ENCODE measurements at regions not wholly inside any gene's neighbourhood (a gene's known extent, or its start where the extent isn't known, plus 50 kb on each side); places are given as distances from the start of the nearest gene placed in this dataset.
A peak's percentile ranks its signal among the peaks of the same experiment; 100 is the strongest.

- DNase-seq (ENCODE audit: extremely low spot score, unreplicated experiment) = no peak
- Mint-ChIP-seq H3K4me1 (ENCODE audit: unreplicated experiment) (peaks cover 19% of the 10 kb centered on the region), H3K27me3 (ENCODE audit: unreplicated experiment) (peaks cover 2% of the 10 kb centered on the region), H3K36me3 (ENCODE audit: unreplicated experiment) (no peaks in the 10 kb centered on the region), H3K4me3 (ENCODE audit: unreplicated experiment) (no peak overlapping the region), H3K9me3 (ENCODE audit: unreplicated experiment) (peaks cover 5% of the 10 kb centered on the region), H3K27ac (ENCODE audit: unreplicated experiment) (no peak overlapping the region)
- no peak for TF ChIP-seq CTCF (IDR thresholded peaks at IDR 0.05)
Measured at GRCh38 chr10:110446277-110446676, 51.4 kb upstream of the DUSP5 start.

DNA sequence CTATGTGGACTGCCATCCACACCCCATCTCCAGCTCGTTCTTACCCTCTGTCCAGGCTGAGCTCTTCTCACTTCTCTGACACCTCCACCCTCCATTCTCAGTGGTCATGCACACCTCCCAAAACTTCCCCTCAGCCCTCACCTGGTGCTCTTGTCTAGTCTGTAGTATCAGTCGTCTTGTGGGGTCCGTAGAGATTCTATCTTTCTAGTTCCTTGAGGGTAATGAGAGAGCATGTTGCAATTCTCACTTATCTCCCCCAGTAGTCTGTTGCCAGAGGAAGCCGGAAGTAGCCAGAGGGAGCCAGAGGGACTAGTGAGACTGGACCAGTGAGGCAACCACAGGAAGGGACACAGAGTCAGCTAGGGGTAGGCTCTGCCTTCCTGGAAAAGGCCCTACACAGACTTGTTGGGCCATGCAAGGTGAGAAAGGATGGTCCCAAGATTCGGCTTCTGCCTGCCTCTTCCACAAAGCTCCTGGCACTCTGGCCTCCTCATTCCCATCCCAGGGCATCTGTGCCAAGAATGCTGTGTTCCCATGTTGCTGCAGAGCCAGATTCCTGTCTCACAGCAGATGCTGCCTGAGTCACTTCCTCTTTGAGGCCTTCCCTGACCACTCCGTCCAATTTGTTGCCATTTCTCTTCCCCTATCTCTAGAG is 50.6 kb upstream of the DUSP5 start:
- no peak for DNase-seq (ENCODE audit: extremely low spot score, unreplicated experiment)
- no peaks in the 10 kb centered on the region for H3K36me3 Mint-ChIP-seq (ENCODE audit: unreplicated experiment)
- peaks cover 5% of the 10 kb centered on the region for H3K9me3 Mint-ChIP-seq (ENCODE audit: unreplicated experiment)
- no peak for TF ChIP-seq CTCF (IDR thresholded peaks at IDR 0.05)
- no peak overlapping the region for H3K4me3 Mint-ChIP-seq (ENCODE audit: unreplicated experiment)
- H3K27ac Mint-ChIP-seq (ENCODE audit: unreplicated experiment) = peak overlapping the region; percentile 85
- H3K4me1 Mint-ChIP-seq (ENCODE audit: unreplicated experiment) = peaks cover 14% of the 10 kb centered on the region
- peaks cover 2% of the 10 kb centered on the region for H3K27me3 Mint-ChIP-seq (ENCODE audit: unreplicated experiment)

- no peak for TF ChIP-seq CTCF (IDR thresholded peaks at IDR 0.05)
- Mint-ChIP-seq H3K4me1 (ENCODE audit: unreplicated experiment) (peaks cover 11% of the 10 kb centered on the region), H3K9me3 (ENCODE audit: unreplicated experiment) (peaks cover 5% of the 10 kb centered on the region), H3K27me3 (ENCODE audit: unreplicated experiment) (peaks cover 2% of the 10 kb centered on the region), H3K36me3 (ENCODE audit: unreplicated experiment) (no peaks in the 10 kb centered on the region), H3K27ac (ENCODE audit: unreplicated experiment) (peak overlapping the region; percentile 85), H3K4me3 (ENCODE audit: unreplicated experiment) (no peak overlapping the region)
- no peak for DNase-seq (ENCODE audit: extremely low spot score, unreplicated experiment)
Measured at GRCh38 chr10:110447886-110448285, 49.8 kb upstream of the DUSP5 start.
